GM21737 (cell line): ENCODE measurements at regions not wholly inside any gene's neighbourhood (a gene's known extent, or its start where the extent isn't known, plus 50 kb on each side); places are given as distances from the start of the nearest gene placed in this dataset.

Experiments used
- ATAC-seq: cut with Tn5 transposase; IDR thresholded peaks from one replicate; pipeline ENCODE4 v1.9.1; 2021; ENCODE audit warnings: mild to moderate bottlenecking, moderate library complexity; ENCODE audit not compliant: unreplicated experiment

DNA sequence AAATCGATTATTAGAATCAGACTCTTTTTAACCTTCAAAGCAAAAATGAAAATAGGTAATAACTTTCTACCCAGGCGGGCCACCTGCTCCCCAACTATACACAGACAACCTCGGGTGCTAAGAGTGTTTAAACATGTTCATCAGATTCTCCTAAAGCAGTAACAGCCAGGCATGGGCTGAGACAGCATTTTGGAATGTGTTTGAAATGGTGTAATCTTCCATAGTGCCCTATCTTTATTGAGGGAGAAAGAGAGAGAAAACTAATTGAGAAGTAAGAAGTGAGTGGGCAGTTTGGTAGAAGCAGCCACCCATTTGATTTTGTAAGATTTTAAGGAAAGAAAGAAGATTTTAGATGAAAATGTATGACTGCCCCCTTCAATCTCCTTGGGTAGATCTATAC is 196.1 kb upstream of the CTAGE1 start:
- ATAC-seq = no peak

DNA sequence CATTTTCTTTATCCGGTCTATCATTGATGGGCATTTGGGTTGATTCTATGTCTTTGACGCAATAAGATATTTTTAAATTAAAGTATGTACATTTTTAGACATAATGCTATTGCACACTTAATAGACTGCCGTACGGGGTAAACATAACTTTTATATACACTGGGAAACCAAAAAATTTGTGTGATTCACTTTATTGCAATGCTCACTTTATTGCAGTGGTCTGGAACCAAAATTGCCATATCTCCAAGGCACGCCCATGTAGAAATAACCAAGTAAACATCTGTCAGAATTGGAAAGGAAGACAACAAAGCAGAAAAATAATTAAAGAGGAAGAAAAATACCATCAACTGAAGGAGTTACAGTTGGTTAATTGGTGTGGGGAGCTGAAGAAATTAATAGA is 205.8 kb upstream of the CTAGE1 start:
- no peak for ATAC-seq

- no peak for ATAC-seq
Observed at GRCh38 chr18:22624176-22624575, 206.5 kb upstream of the CTAGE1 start.

- no peak for ATAC-seq
Observed at GRCh38 chr18:22625406-22625805, 207.7 kb upstream of the CTAGE1 start.

DNA sequence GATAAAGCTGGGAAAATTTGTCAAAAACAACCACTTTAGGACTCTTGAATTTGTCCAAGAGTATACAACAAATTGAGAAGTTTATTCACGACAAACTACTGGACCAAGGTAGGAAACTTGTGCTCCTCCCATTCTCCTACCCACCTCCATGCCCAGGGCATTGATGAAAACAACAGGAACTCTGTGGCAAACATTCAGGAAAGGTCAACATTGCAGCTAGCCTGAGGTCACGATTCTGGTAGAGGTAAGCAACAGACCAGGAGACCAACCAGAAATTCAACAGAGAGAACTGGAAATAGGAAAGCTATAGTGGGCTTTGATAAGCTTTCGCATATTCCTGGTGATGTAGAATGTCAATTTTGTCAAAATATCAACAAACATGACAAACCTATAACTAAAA is 209.1 kb upstream of the CTAGE1 start:
- ATAC-seq = no peak

- no peak for ATAC-seq
Observed at GRCh38 chr18:22627506-22627905, 209.8 kb upstream of the CTAGE1 start.

GRCh38 chr18:22628795-22629510 is 211.2 kb upstream of the CTAGE1 start:
- ATAC-seq = no peak

- ATAC-seq = no peak
Observed at GRCh38 chr18:22630980-22631379, 213.3 kb upstream of the CTAGE1 start.

DNA sequence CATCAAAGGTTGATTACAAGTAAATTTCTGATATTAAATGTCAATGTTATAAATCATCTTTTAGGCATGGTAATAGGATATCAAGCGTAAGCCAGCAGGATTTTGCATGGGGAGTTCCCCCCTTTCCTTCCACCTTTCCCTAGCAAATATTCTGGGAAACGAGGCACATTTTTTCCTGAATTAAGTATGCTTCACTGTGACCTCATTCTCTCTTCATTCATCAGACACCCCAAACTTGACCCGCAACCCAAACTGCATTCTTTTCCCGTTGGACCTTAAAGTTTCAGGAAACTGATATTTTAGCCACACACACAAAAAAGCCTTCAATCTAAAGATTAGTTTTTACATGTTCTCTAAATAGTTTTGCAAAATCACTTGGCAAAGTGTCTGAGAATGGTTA is 214.5 kb upstream of the CTAGE1 start:
- no peak for ATAC-seq

GRCh38 chr18:22634464-22634863 is 216.7 kb upstream of the CTAGE1 start:
- ATAC-seq = no peak

DNA sequence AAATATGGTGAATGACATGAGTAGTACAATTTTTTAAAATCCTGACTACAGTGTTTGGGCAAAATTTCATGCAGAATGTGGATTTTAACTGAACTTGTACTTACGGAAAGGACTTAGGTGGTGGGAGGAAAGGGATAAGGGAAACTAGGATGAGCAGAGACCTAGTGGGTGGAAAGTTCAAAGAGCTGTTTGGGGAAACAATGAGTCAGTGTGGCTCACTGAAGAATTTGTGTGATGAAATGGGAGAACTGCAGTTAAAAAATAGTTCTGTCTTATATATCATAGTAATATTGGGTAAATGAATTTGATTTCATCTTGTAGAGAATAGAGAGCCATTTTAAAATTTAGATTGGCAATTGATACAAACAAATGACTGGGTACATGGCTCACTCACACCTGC is 220.1 kb upstream of the CTAGE1 start:
- ATAC-seq = no peak

GRCh38 chr18:22639026-22639463 is 221.3 kb upstream of the CTAGE1 start:
- ATAC-seq = no peak

DNA sequence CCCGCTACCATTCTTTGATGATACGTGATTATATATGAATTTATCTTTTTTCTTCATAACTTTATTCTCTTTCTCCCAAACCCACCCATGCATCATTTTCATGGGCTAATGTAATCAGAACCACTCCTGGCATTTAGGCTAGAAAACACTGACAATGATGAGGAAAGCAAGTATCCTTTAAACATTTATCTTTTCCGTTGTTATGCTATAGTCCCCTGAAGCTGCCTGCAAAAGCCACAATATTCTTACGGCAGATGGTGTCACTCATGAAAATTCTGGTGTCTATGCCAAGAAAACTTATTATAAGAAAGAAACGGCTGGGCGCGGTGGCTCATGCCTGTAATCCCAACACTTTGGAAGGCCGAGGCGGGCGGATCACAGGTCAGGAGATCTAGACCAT is 221.8 kb upstream of the CTAGE1 start:
- ATAC-seq = no peak

DNA sequence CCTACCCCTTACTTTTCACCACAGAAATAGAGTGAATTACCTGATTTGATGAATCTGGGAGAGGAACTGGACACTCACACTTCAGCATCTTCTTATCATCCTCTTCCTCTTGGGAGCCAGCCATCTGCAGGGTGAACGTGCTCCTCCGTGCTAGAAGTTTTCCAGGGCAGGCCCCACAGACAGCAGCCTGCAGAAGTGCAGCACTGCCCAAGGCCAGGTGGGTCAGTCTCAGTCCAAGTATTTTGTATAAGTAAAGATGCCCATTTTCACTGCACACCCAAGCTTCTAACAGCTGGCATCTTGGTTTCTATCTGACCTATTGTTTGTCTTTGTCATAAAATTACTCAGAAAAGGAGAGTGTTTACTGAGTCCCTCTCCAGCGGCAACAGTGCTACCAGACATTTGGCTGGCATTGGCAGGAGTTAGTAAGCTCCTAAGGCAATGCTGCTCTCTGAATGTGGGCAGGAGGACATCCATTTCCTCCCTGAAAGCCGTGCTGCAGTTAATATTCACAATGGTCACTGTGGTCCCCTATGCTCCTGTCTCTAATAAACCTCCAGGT is 222.6 kb upstream of the CTAGE1 start:
- no peak for ATAC-seq

DNA sequence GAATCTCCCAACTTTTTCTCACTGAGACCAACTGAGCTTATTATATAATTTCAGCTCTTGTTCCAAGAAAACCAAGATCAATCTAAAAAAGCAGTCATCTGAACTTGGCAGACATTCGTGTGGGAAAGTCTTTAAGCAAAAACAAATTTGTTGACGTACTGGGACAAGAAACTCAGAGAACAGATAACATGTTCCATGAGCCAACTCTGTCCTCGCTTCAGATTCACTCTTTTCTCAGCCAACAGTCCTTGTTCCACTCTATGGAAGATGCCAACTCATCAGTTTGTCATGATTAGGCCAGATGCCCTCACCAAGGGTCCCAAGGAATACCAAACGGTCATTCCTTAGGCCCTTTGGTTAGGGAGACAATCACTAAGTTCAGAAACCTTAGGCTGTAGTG is 224.2 kb upstream of the CTAGE1 start:
- ATAC-seq = no peak

- ATAC-seq = no peak
Observed at GRCh38 chr18:22643731-22644130, 226.0 kb upstream of the CTAGE1 start.

DNA sequence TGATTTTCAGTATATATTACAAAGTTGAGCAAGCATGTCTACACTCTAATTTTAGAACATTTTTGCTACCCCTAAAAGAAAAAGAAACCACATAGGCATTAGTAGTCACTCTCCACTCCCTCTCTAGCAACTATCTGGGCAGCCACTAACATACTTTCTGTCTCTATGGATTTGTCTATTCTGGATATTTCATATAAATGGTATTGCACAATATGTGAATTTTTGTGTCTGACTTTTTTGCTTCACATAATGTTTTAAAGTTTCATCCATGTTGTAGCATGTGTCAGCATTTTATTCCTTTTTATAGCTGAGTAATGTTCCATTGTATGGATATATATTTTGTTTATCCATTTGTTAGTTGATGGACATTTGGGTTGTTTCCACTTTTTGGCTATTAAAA is 232.5 kb upstream of the CTAGE1 start:
- no peak for ATAC-seq

DNA sequence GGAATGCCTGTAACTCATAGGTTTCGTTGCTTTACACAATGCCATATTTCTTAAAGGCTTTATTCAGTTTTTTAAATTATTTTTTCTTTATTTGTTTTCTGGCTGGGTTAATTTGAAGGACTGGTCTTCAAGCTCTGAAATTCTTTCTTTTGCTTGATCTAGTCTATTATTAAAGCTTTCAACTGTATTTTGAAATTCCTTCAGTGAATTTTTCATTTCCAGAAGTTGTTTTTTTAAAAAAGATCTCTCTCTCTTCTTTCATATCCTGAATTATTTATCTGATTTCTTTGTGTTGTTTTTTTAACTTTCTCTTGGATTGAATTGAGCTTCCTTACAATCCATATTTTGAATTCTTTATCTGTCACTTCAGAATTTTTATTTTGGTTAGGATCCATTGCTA is 239.9 kb upstream of the CTAGE1 start:
- ATAC-seq = no peak

- no peak for ATAC-seq
Observed at GRCh38 chr18:22658318-22658717, 240.6 kb upstream of the CTAGE1 start.

GRCh38 chr18:22663378-22663777 is 245.7 kb upstream of the CTAGE1 start:
- ATAC-seq = no peak

GRCh38 chr18:22666411-22666940 is 248.8 kb upstream of the CTAGE1 start:
- no peak for ATAC-seq

DNA sequence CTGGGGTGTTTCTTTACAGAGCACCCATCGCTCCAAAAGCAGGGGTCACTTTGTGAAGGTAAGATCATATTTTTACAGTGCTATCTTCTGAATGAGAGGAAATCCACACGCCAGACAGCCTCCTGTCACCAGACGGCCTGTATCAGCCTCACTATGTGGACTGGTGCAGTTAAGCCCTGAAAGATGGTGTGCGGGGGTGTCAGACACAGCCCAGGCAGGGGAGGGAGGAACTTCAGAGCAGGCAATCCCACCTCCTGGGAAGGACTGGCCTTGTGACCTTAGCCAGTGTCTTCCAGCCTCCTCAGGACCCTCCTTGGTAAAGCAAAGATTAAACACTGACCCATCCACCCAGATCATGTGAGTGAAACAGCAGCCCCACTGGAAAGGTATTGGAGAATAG is 249.4 kb upstream of the CTAGE1 start:
- no peak for ATAC-seq
